ENCODE measurements at regions not wholly inside any gene's neighbourhood (a gene's known extent, or its start where the extent isn't known, plus 50 kb on each side); places are given as distances from the start of the nearest gene placed in this dataset.
"Not testable (repeated sequence)": the region's sequence is repeated elsewhere in the genome, so short reads cannot be mapped to it uniquely, and the experiment has no call there.

DNA sequence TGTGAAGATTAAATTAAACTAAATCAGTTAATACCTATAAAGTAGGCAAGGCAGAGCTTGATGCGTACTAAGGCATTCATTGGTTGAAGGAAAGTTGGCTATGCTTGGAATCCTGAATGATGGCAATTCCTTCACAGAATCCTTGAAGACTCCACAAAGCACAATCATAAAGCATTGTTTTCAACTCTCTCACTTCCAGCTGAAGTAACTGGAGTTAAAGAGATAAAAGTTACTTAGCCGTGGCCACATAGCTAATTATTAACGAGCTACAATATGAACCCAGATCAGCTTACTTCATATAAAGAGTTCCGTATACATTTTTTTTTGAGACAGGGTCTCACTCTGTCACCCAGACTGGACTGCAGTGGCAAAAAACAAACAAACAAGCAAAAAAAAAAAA is 483.9 kb upstream of the DDX18 start:
- Histone ChIP-seq H3K9ac (ENCODE audit: low read length) (no peak overlapping the region), H3K27me3 (ENCODE audit: low read length) (no peaks in the 10 kb centered on the region)

GRCh38 chr2:117335967-117336366 is 478.5 kb upstream of the DDX18 start:
- H2AFZ ChIP-seq (ENCODE audit: low read depth, low read length, severe bottlenecking), result no peak overlapping the region
- TF ChIP-seq CTCF (IDR thresholded peaks at IDR 0.05; ENCODE audit: insufficient read depth, low read length, poor library complexity, severe bottlenecking), result no peak
- no peak for TF ChIP-seq EZH2phosphoT487 (conservative IDR thresholded peaks at IDR 0.05; ENCODE audit: low read length)

More for the DNA sequence above, 483.9 kb upstream of the DDX18 start:
- no peaks in the 10 kb centered on the region for H3K36me3 ChIP-seq (ENCODE audit: low read length)
- no peak overlapping the region for H2AFZ ChIP-seq (ENCODE audit: low read depth, low read length, severe bottlenecking)
- no peak overlapping the region for H3K4me3 ChIP-seq (ENCODE audit: insufficient read depth, low read length, poor library complexity, severe bottlenecking)
- H3K4me2 ChIP-seq (ENCODE audit: low read depth, low read length, poor library complexity, severe bottlenecking), result no peak overlapping the region
- TF ChIP-seq CTCF (IDR thresholded peaks at IDR 0.05; ENCODE audit: insufficient read depth, low read length, poor library complexity, severe bottlenecking) (no peak), EZH2phosphoT487 (conservative IDR thresholded peaks at IDR 0.05; ENCODE audit: low read length) (no peak)
- H3K79me2 ChIP-seq (ENCODE audit: insufficient read depth, low read length), result no peaks in the 10 kb centered on the region
- no peaks in the 10 kb centered on the region for H3K9me3 ChIP-seq (ENCODE audit: insufficient read depth, low read length)
- H3F3A ChIP-seq (ENCODE audit: insufficient read depth), result no peaks in the 10 kb centered on the region
- H4K20me1 ChIP-seq (ENCODE audit: low read depth, low read length), result no peaks in the 10 kb centered on the region
- H3K9me2 ChIP-seq (replicated peaks; ENCODE audit: insufficient read depth, low read length), result no peaks in the 10 kb centered on the region
- H3K27ac ChIP-seq (ENCODE audit: low read depth, low read length), result no peak overlapping the region

DNA sequence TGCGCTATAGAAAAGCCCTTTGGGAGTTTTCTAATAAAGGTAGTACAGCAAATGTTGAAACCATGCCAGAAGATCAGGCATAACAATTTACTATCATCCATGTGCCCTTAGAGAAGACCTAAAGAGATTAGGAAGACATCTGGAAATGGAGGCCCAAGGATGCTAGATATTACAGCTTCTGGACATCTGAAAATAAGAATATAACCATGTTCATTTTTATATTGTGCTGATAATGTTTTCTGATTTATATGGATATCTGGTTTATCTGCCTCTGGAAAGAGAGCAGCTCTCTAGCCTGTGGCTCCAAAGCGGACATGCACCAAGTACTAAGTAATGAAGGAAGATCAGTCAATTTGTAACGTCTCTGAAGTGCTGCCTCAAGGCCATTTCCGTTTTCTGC is 478.0 kb upstream of the DDX18 start:
- H2AFZ ChIP-seq (ENCODE audit: low read depth, low read length, severe bottlenecking), result no peak overlapping the region
- no peaks in the 10 kb centered on the region for H3K9me2 ChIP-seq (replicated peaks; ENCODE audit: insufficient read depth, low read length)
- H3K27ac ChIP-seq (ENCODE audit: low read depth, low read length), result no peak overlapping the region
- no peaks in the 10 kb centered on the region for H3K27me3 ChIP-seq (ENCODE audit: low read length)
- H3K4me2 ChIP-seq (ENCODE audit: low read depth, low read length, poor library complexity, severe bottlenecking), result no peak overlapping the region
- no peak for TF ChIP-seq EZH2phosphoT487 (conservative IDR thresholded peaks at IDR 0.05; ENCODE audit: low read length)
- no peak for TF ChIP-seq CTCF (IDR thresholded peaks at IDR 0.05; ENCODE audit: insufficient read depth, low read length, poor library complexity, severe bottlenecking)
- H3K9ac ChIP-seq (ENCODE audit: low read length), result no peak overlapping the region
- no peak overlapping the region for H3K4me3 ChIP-seq (ENCODE audit: insufficient read depth, low read length, poor library complexity, severe bottlenecking)
- no peaks in the 10 kb centered on the region for H3F3A ChIP-seq (ENCODE audit: insufficient read depth)
- H3K79me2 ChIP-seq (ENCODE audit: insufficient read depth, low read length), result no peaks in the 10 kb centered on the region
- H4K20me1 ChIP-seq (ENCODE audit: low read depth, low read length), result no peaks in the 10 kb centered on the region
- H3K36me3 ChIP-seq (ENCODE audit: low read length), result no peaks in the 10 kb centered on the region
- no peaks in the 10 kb centered on the region for H3K9me3 ChIP-seq (ENCODE audit: insufficient read depth, low read length)

More at GRCh38 chr2:117335967-117336366, 478.5 kb upstream of the DDX18 start:
- Histone ChIP-seq H4K20me1 (ENCODE audit: low read depth, low read length) (no peaks in the 10 kb centered on the region), H3F3A (ENCODE audit: insufficient read depth) (no peaks in the 10 kb centered on the region), H3K9ac (ENCODE audit: low read length) (no peak overlapping the region), H3K36me3 (ENCODE audit: low read length) (no peaks in the 10 kb centered on the region), H3K27me3 (ENCODE audit: low read length) (no peaks in the 10 kb centered on the region), H3K27ac (ENCODE audit: low read depth, low read length) (no peak overlapping the region), H3K9me3 (ENCODE audit: insufficient read depth, low read length) (no peaks in the 10 kb centered on the region), H3K4me2 (ENCODE audit: low read depth, low read length, poor library complexity, severe bottlenecking) (no peak overlapping the region), H3K9me2 (replicated peaks; ENCODE audit: insufficient read depth, low read length) (no peaks in the 10 kb centered on the region), H3K4me3 (ENCODE audit: insufficient read depth, low read length, poor library complexity, severe bottlenecking) (no peak overlapping the region), H3K79me2 (ENCODE audit: insufficient read depth, low read length) (no peaks in the 10 kb centered on the region)

DNA sequence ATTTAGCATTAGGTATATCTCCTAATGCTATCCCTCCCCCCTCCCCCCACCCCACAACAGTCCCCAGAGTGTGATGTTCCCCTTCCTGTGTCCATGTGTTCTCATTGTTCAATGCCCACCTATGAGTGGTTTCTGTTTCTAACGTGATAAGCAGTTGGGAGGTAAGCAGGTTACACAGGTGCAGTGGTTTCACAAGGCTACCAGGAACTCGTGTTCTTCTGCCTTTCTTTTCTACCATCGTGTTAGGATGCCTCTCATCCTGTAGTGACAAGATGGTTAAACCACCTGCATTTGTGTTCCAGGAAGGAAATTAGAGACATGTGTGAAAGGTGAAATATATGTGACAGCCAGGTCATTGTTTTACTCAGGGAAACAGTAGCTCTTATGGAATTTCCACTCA is 476.5 kb upstream of the DDX18 start:
- not testable (repeated sequence) for H2AFZ ChIP-seq (ENCODE audit: low read depth, low read length, severe bottlenecking); H3K4me3 ChIP-seq (ENCODE audit: insufficient read depth, low read length, poor library complexity, severe bottlenecking); H3K4me2 ChIP-seq (ENCODE audit: low read depth, low read length, poor library complexity, severe bottlenecking); H3K27me3 ChIP-seq (ENCODE audit: low read length); H3K27ac ChIP-seq (ENCODE audit: low read depth, low read length); H4K20me1 ChIP-seq (ENCODE audit: low read depth, low read length); H3K9ac ChIP-seq (ENCODE audit: low read length); H3K79me2 ChIP-seq (ENCODE audit: insufficient read depth, low read length); H3F3A ChIP-seq (ENCODE audit: insufficient read depth); H3K9me3 ChIP-seq (ENCODE audit: insufficient read depth, low read length); H3K36me3 ChIP-seq (ENCODE audit: low read length); H3K9me2 ChIP-seq (replicated peaks; ENCODE audit: insufficient read depth, low read length)
